ENCODE measurements at regions not wholly inside any gene's neighbourhood (a gene's known extent, or its start where the extent isn't known, plus 50 kb on each side); places are given as distances from the start of the nearest gene placed in this dataset.

- ATAC-seq (ENCODE audit: low read depth) (no peak), DNase-seq (no peak)
- Mint-ChIP-seq H3K4me3 (no peak overlapping the region), H3K27me3 (no peaks in the 10 kb centered on the region), H3K4me1 (no peaks in the 10 kb centered on the region), H3K27ac (no peak overlapping the region), H3K36me3 (ENCODE audit: low read depth) (no peaks in the 10 kb centered on the region), H3K9me3 (no peaks in the 10 kb centered on the region)
- no peak for TF ChIP-seq CTCF (IDR thresholded peaks at IDR 0.05)
- ChIA-PET CTCF (no interaction called here), POLR2A (no interaction called here)
- intact Hi-C loops (cut with micrococcal nuclease): loop anchor here (10.0 kb wide), 1 partner anchor 1056 kb away; no protein-coding TSS in a partner anchor
Measured at GRCh38 chr12:41801261-41801660, 343.4 kb downstream of the GXYLT1 start.

GRCh38 chr12:41799671-41800070 is 345.0 kb downstream of the GXYLT1 start:
- TF ChIP-seq CTCF (IDR thresholded peaks at IDR 0.05): no peak
- H3K27ac Mint-ChIP-seq: no peak overlapping the region
- ChIA-PET CTCF (no interaction called here), POLR2A (no interaction called here)
- no peaks in the 10 kb centered on the region for H3K27me3 Mint-ChIP-seq
- no peaks in the 10 kb centered on the region for H3K9me3 Mint-ChIP-seq
- H3K36me3 Mint-ChIP-seq (ENCODE audit: low read depth): no peaks in the 10 kb centered on the region
- DNase-seq: no peak
- H3K4me1 Mint-ChIP-seq: no peaks in the 10 kb centered on the region
- intact Hi-C loops (cut with micrococcal nuclease): loop anchor here (10.0 kb wide), 1 partner anchor 1055 kb away; no protein-coding TSS in a partner anchor
- H3K4me3 Mint-ChIP-seq: no peak overlapping the region
- no peak for ATAC-seq (ENCODE audit: low read depth)

- POLR2A ChIA-PET: no interaction called here
- H3K27me3 Mint-ChIP-seq: no peaks in the 10 kb centered on the region
- CTCF ChIA-PET: no interaction called here
Measured at GRCh38 chr12:41795910-41796309, 348.8 kb downstream of the GXYLT1 start.

GRCh38 chr12:41795051-41795600 is 349.5 kb downstream of the GXYLT1 start:
- H3K4me3 Mint-ChIP-seq: no peak overlapping the region
- DNase-seq (no peak), ATAC-seq (ENCODE audit: low read depth) (no peak)
- H3K36me3 Mint-ChIP-seq (ENCODE audit: low read depth): no peaks in the 10 kb centered on the region
- H3K27me3 Mint-ChIP-seq: no peaks in the 10 kb centered on the region
- POLR2A ChIA-PET: no interaction called here
- CTCF ChIA-PET: no interaction called here
- H3K9me3 Mint-ChIP-seq: peaks cover 4% of the 10 kb centered on the region
- intact Hi-C loops (cut with micrococcal nuclease): no loop called here
- H3K4me1 Mint-ChIP-seq: no peaks in the 10 kb centered on the region
- H3K27ac Mint-ChIP-seq: no peak overlapping the region
- TF ChIP-seq CTCF (IDR thresholded peaks at IDR 0.05): no peak

More at GRCh38 chr12:41795910-41796309, 348.8 kb downstream of the GXYLT1 start:
- Mint-ChIP-seq H3K36me3 (ENCODE audit: low read depth) (no peaks in the 10 kb centered on the region), H3K4me3 (no peak overlapping the region), H3K4me1 (no peaks in the 10 kb centered on the region), H3K9me3 (peaks cover 4% of the 10 kb centered on the region), H3K27ac (no peak overlapping the region)
- DNase-seq: no peak
- TF ChIP-seq CTCF (IDR thresholded peaks at IDR 0.05): no peak
- no peak for ATAC-seq (ENCODE audit: low read depth)
- intact Hi-C loops (cut with micrococcal nuclease): no loop called here

GRCh38 chr12:41794336-41794735 is 350.3 kb downstream of the GXYLT1 start:
- Mint-ChIP-seq H3K4me1 (no peaks in the 10 kb centered on the region), H3K27ac (no peak overlapping the region), H3K9me3 (peaks cover 4% of the 10 kb centered on the region), H3K36me3 (ENCODE audit: low read depth) (no peaks in the 10 kb centered on the region), H3K27me3 (no peaks in the 10 kb centered on the region), H3K4me3 (no peak overlapping the region)
- ATAC-seq (ENCODE audit: low read depth) (no peak), DNase-seq (no peak)
- TF ChIP-seq CTCF (IDR thresholded peaks at IDR 0.05): no peak
- intact Hi-C loops (cut with micrococcal nuclease): no loop called here
- ChIA-PET POLR2A (no interaction called here), CTCF (no interaction called here)

All from activated B cell treated with CpG ODN at 0.5 μM for 24 hours (primary cell).